MM.1S (cell line): ENCODE measurements at regions not wholly inside any gene's neighbourhood (a gene's known extent, or its start where the extent isn't known, plus 50 kb on each side); places are given as distances from the start of the nearest gene placed in this dataset.

Source experiments
- EZH2 ChIP-seq: fragments of 300-600 bp; sonication (generic); optimal IDR thresholded peaks from 2 replicates; pipeline ENCODE3; 2017; ENCODE audit warnings: low read depth, mild to moderate bottlenecking, antibody characterized with exemption, low read length, mixed read lengths
- EZH2phosphoT487 ChIP-seq: fragments of 300-600 bp; sonication (generic); IDR thresholded peaks from 2 replicates; pipeline ENCODE4 v1.6.1; 2018; ENCODE audit warnings: antibody characterized with exemption, low read length
- TF ChIP-seq, protein P1 (sequence below): fragments of 300-600 bp; sonication (generic); IDR thresholded peaks from 2 replicates; pipeline ENCODE4 v1.5.1; 2016; ENCODE audit warnings: antibody characterized with exemption, low read length, mixed read lengths

GRCh38 chr19:22491746-22492145 lies 69.6 kb upstream of the ZNF98 start:
- TF ChIP-seq, protein P1, sequence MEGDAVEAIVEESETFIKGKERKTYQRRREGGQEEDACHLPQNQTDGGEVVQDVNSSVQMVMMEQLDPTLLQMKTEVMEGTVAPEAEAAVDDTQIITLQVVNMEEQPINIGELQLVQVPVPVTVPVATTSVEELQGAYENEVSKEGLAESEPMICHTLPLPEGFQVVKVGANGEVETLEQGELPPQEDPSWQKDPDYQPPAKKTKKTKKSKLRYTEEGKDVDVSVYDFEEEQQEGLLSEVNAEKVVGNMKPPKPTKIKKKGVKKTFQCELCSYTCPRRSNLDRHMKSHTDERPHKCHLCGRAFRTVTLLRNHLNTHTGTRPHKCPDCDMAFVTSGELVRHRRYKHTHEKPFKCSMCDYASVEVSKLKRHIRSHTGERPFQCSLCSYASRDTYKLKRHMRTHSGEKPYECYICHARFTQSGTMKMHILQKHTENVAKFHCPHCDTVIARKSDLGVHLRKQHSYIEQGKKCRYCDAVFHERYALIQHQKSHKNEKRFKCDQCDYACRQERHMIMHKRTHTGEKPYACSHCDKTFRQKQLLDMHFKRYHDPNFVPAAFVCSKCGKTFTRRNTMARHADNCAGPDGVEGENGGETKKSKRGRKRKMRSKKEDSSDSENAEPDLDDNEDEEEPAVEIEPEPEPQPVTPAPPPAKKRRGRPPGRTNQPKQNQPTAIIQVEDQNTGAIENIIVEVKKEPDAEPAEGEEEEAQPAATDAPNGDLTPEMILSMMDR = no peak
- TF ChIP-seq EZH2 = no peak
- TF ChIP-seq EZH2phosphoT487 = no peak
